Upper lobe of left lung (tissue), 6 donors: ENCODE measurements at regions not wholly inside any gene's neighbourhood (a gene's known extent, or its start where the extent isn't known, plus 50 kb on each side); places are given as distances from the start of the nearest gene placed in this dataset.

Source experiments
- ATAC-seq, 2 donors: fragments of 200-7000 bp; cut with Tn5 transposase; one replicate each; pipeline ENCODE4 v1.9.1; 2022; ENCODE audit warnings: mild to moderate bottlenecking in 2 of 2, moderate library complexity in 2 of 2; ENCODE audit not compliant: low FRiP score in 2 of 2
- DNase-seq, 2 donors: peaks; one replicate each; pipeline ENCODE4 v3.0.0-alpha.2; 2019 to 2020
- H3K27ac ChIP-seq, 4 donors: fragments of 200-600 bp; sonication (generic); one replicate each; pipeline ENCODE4 v1.5.1; 2016 to 2019
- H3K27me3 ChIP-seq, 4 donors: fragments of 200-600 bp; sonication (generic); one replicate each; pipeline ENCODE4 v1.5.1; 2017 to 2019
- H3K36me3 ChIP-seq, 4 donors: fragments of 200-600 bp; sonication (generic); one replicate each; pipeline ENCODE4 v1.5.1; 2016 to 2019
- H3K4me1 ChIP-seq, 4 donors: fragments of 200-600 bp; sonication (generic); one replicate each; pipeline ENCODE4 v1.5.1; 2018 to 2019
- H3K4me3 ChIP-seq, 4 donors: fragments of 200-600 bp; sonication (generic); one replicate each; pipeline ENCODE4 v1.5.1; 2017 to 2019; ENCODE audit warnings: mild to moderate bottlenecking in 2 of 4, moderate library complexity in 1 of 4
- H3K9me3 ChIP-seq, 4 donors: fragments of 200-600 bp; sonication (generic); one replicate each; pipeline ENCODE4 v1.5.1; 2018 to 2019
- EP300 ChIP-seq, 4 donors: sonication (generic); formaldehyde crosslinking; IDR thresholded peaks; one replicate each; pipeline ENCODE4 v1.5.1; 2017; ENCODE audit warnings: antibody characterized with exemption in 4 of 4, control low read depth in 2 of 4
- POLR2A ChIP-seq, 4 donors: fragments of 450-650 bp; IDR thresholded peaks; one replicate each; pipeline ENCODE4 v1.5.1; 2016 to 2017; ENCODE audit warnings: antibody characterized with exemption in 4 of 4, mild to moderate bottlenecking in 2 of 4
- POLR2AphosphoS5 ChIP-seq, 2 donors: sonication (generic); formaldehyde crosslinking; IDR thresholded peaks; one replicate each; pipeline ENCODE4 v1.5.1; 2017; ENCODE audit warnings: antibody characterized with exemption in 2 of 2
- WGBS, 2 donors: methylation state at CpG; one replicate each; pipeline ENCODE4 v1.1.5; 2017 to 2018; 5-methylcytosine and 5-hydroxymethylcytosine counted together
- TF ChIP-seq, protein P1 (sequence below), 6 experiments: fragments of 450-650 bp in 4 of 6; fragments of 200-600 bp in 2 of 6; sonication (generic) in 2 of 6; IDR thresholded peaks; one replicate each; pipeline ENCODE4 v1.5.1; 2016 to 2019; ENCODE audit warnings: antibody characterized with exemption in 6 of 6
- donor health status: DM: no; HTN: no; CAD: no; lungs with moderate emphysema.
- donor health status: DM: no; HTN: yes; CAD: no; lungs with severe emphysema.

GRCh38 chr2:176490061-176490861 lies 221.0 kb downstream of the MTX2 start:
- H3K4me1 ChIP-seq, result peaks cover 0 to 10% (median 5%) of the 10 kb centered on the region in 4 donors
- H3K27me3 ChIP-seq, result no peaks in the 10 kb centered on the region
- ATAC-seq (peak; percentile 46 to 47), DNase-seq (peak in 1 of 2 donors; percentile 82)
- H3K4me3 ChIP-seq, result no peak overlapping the region
- H3K36me3 ChIP-seq, result no peaks in the 10 kb centered on the region
- no peak for TF ChIP-seq POLR2AphosphoS5 (IDR thresholded peaks at IDR 0.05)
- no peak for TF ChIP-seq EP300 (IDR thresholded peaks at IDR 0.05)
- no peak for TF ChIP-seq POLR2A (IDR thresholded peaks at IDR 0.05)
- H3K27ac ChIP-seq, result no peak overlapping the region
- 78 to 85% methylated on average over 36 to 46 of the region's 47 CpGs for WGBS, 2 donors
- H3K9me3 ChIP-seq, result no peaks in the 10 kb centered on the region

- TF ChIP-seq POLR2AphosphoS5 (IDR thresholded peaks at IDR 0.05), result no peak
- TF ChIP-seq, protein P1, sequence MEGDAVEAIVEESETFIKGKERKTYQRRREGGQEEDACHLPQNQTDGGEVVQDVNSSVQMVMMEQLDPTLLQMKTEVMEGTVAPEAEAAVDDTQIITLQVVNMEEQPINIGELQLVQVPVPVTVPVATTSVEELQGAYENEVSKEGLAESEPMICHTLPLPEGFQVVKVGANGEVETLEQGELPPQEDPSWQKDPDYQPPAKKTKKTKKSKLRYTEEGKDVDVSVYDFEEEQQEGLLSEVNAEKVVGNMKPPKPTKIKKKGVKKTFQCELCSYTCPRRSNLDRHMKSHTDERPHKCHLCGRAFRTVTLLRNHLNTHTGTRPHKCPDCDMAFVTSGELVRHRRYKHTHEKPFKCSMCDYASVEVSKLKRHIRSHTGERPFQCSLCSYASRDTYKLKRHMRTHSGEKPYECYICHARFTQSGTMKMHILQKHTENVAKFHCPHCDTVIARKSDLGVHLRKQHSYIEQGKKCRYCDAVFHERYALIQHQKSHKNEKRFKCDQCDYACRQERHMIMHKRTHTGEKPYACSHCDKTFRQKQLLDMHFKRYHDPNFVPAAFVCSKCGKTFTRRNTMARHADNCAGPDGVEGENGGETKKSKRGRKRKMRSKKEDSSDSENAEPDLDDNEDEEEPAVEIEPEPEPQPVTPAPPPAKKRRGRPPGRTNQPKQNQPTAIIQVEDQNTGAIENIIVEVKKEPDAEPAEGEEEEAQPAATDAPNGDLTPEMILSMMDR (IDR thresholded peaks at IDR 0.05), result no peak
- no peak for TF ChIP-seq EP300 (IDR thresholded peaks at IDR 0.05)
- TF ChIP-seq POLR2A (IDR thresholded peaks at IDR 0.05), result no peak
- Histone ChIP-seq H3K4me1 (peaks cover 0 to 15% (median 7%) of the 10 kb centered on the region in 4 donors), H3K36me3 (no peaks in the 10 kb centered on the region), H3K27ac (no peak overlapping the region), H3K4me3 (no peak overlapping the region), H3K27me3 (no peaks in the 10 kb centered on the region), H3K9me3 (no peaks in the 10 kb centered on the region)
- ATAC-seq, result peak; percentile 70 to 91
- WGBS, 2 donors, result 67 to 71% methylated on average over 9 of the region's 9 CpGs
- no peak for DNase-seq
Observed at GRCh38 chr2:176491172-176491904, 222.1 kb downstream of the MTX2 start.

DNA sequence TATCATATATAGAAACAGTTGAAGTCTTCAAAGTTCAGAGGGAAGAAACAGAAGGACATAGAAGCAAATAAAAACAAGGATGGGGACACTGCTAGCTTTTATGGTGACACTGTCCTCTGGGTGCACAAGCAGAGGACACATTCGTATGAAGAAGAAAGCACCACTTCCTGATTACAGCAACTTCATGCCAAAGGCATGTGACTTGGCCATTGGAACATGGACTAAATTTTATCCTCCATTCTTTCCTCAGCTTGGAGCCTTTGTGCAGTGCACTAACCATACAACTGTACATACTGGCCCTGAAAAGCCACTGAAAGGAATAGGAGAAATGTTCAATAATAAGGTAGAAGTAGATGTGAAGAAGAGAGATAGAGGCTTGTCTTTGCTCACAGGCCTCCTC lies 223.3 kb downstream of the MTX2 start:
- no peak for DNase-seq
- Histone ChIP-seq H3K4me1 (peaks cover 0 to 15% (median 7%) of the 10 kb centered on the region in 4 donors), H3K36me3 (no peaks in the 10 kb centered on the region), H3K27ac (no peak overlapping the region), H3K27me3 (no peaks in the 10 kb centered on the region), H3K4me3 (no peak overlapping the region), H3K9me3 (no peaks in the 10 kb centered on the region)
- TF ChIP-seq POLR2AphosphoS5 (IDR thresholded peaks at IDR 0.05) (no peak), POLR2A (IDR thresholded peaks at IDR 0.05) (no peak), EP300 (IDR thresholded peaks at IDR 0.05) (no peak)
- TF ChIP-seq, protein P1 (IDR thresholded peaks at IDR 0.05), result no peak
- ATAC-seq, result no peak
- WGBS, 2 donors, result 48 to 63% methylated on average over 1 of the region's 1 CpG

- Histone ChIP-seq H3K4me1 (peaks cover 0 to 15% (median 7%) of the 10 kb centered on the region in 4 donors), H3K9me3 (no peaks in the 10 kb centered on the region), H3K27me3 (no peaks in the 10 kb centered on the region), H3K27ac (no peak overlapping the region), H3K4me3 (no peak overlapping the region), H3K36me3 (no peaks in the 10 kb centered on the region)
- no peak for ATAC-seq
- no peak for TF ChIP-seq POLR2A (IDR thresholded peaks at IDR 0.05)
- TF ChIP-seq, protein P1 (IDR thresholded peaks at IDR 0.05), result no peak
- no peak for TF ChIP-seq POLR2AphosphoS5 (IDR thresholded peaks at IDR 0.05)
- TF ChIP-seq EP300 (IDR thresholded peaks at IDR 0.05), result no peak
- WGBS, 2 donors, result 89 to 91% methylated on average over 7 of the region's 7 CpGs
- no peak for DNase-seq
Observed at GRCh38 chr2:176493226-176493825, 224.1 kb downstream of the MTX2 start.

DNA sequence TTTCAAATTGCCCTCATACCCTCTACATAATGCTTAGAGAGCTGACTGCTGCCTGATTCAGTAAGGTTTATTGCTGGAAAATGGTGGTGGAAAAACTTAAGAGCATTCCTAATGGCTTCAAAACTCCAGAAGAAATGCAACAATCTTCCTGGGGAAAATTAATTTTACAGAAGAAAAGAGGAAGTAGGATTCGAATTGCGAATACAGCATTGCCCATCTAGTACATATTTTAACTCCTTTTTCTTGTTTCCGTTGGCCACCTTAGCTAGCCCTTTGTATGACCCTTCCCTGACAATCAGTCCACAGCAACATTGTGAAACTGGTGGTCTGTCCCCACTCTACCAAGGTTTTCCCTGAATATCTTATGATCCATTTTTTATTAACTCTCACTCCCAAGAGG lies 224.7 kb downstream of the MTX2 start:
- Histone ChIP-seq H3K4me3 (no peak overlapping the region), H3K27ac (no peak overlapping the region), H3K9me3 (no peaks in the 10 kb centered on the region), H3K4me1 (peaks cover 0 to 15% (median 7%) of the 10 kb centered on the region in 4 donors), H3K27me3 (no peaks in the 10 kb centered on the region), H3K36me3 (no peaks in the 10 kb centered on the region)
- ATAC-seq, result no peak
- TF ChIP-seq POLR2A (IDR thresholded peaks at IDR 0.05) (no peak), EP300 (IDR thresholded peaks at IDR 0.05) (no peak), POLR2AphosphoS5 (IDR thresholded peaks at IDR 0.05) (no peak)
- TF ChIP-seq, protein P1 (IDR thresholded peaks at IDR 0.05), result no peak
- WGBS, 2 donors, result 73 to 80% methylated on average over 3 of the region's 3 CpGs
- DNase-seq, result no peak
